Natural killer cell (primary cell): ENCODE measurements at regions not wholly inside any gene's neighbourhood (a gene's known extent, or its start where the extent isn't known, plus 50 kb on each side); places are given as distances from the start of the nearest gene placed in this dataset.

Experiments
- ATAC-seq, 3 donors: fragments of 150-1000 bp in 2 of 3; fragments of 200-7000 bp in 1 of 3; cut with Tn5 transposase; 1 replicate in 1 of 3; 2 replicates in 2 of 3; pipeline ENCODE4 v1.10.0; 2021; ENCODE audit warnings: mild to moderate bottlenecking in 2 of 3, moderate library complexity in 2 of 3
- DNase-seq, 2 donors: peaks; one replicate each; pipeline versions ENCODE4 v3.0.0 to v3.0.0-alpha.2; 2013 to 2021; ENCODE audit warnings: mixed read lengths in 1 of 2
- H3K27ac ChIP-seq: one replicate; pipeline ENCODE4 v1.5.1; 2013; ENCODE audit warnings: mild to moderate bottlenecking, low read length
- H3K27me3 ChIP-seq: one replicate; pipeline ENCODE4 v1.6.1; 2013; ENCODE audit warnings: low read length; ENCODE audit not compliant: control insufficient read depth, insufficient read depth
- H3K36me3 ChIP-seq: one replicate; pipeline ENCODE4 v1.6.1; 2013; ENCODE audit warnings: low read length; ENCODE audit not compliant: control insufficient read depth, insufficient read depth
- H3K4me1 ChIP-seq: one replicate; pipeline ENCODE4 v1.6.1; 2013; ENCODE audit warnings: low read length; ENCODE audit not compliant: control insufficient read depth, insufficient read depth
- H3K4me3 ChIP-seq: one replicate; pipeline ENCODE4 v1.5.1; 2013; ENCODE audit warnings: low read length
- H3K9me3 ChIP-seq: one replicate; pipeline ENCODE4 v1.6.1; 2013; ENCODE audit warnings: low read length; ENCODE audit not compliant: control insufficient read depth, insufficient read depth
- H3K27ac Mint-ChIP-seq, 2 donors: one replicate each; pipeline ENCODE4 v1.8.0; 2022; ENCODE audit warnings: mild to moderate bottlenecking in 2 of 2, mixed read lengths in 2 of 2, moderate library complexity in 1 of 2
- H3K27me3 Mint-ChIP-seq, 2 donors: one replicate each; pipeline ENCODE4 v1.8.0; 2022; ENCODE audit warnings: low read depth in 2 of 2, mixed read lengths in 2 of 2
- H3K36me3 Mint-ChIP-seq: one replicate; pipeline ENCODE4 v1.8.0; 2022; ENCODE audit warnings: mixed read lengths
- H3K4me1 Mint-ChIP-seq, 2 donors: one replicate each; pipeline ENCODE4 v1.8.0; 2022; ENCODE audit warnings: mixed read lengths in 2 of 2
- H3K4me3 Mint-ChIP-seq: one replicate; pipeline ENCODE4 v1.8.0; 2022; ENCODE audit warnings: mild to moderate bottlenecking, moderate library complexity, mixed read lengths
- H3K9me3 Mint-ChIP-seq, 2 donors: one replicate each; pipeline ENCODE4 v1.8.0; 2022; ENCODE audit warnings: mixed read lengths in 2 of 2
- WGBS: methylation state at CpG from one replicate; pipeline ENCODE4 v1.1.7; 2013; ENCODE audit warnings: missing lambda C conversion rate; ENCODE audit not compliant: insufficient coverage; 5-methylcytosine and 5-hydroxymethylcytosine counted together
- intact Hi-C: fragments of 100-400 bp; cut with micrococcal nuclease; formaldehyde crosslinking; loops from one replicate; pipeline ENCODE4 v1.14.2; 2022
- TF ChIP-seq, protein P1 (sequence below): fragments of 200-600 bp; IDR thresholded peaks from one replicate; pipeline ENCODE4 v1.8.0; 2022; ENCODE audit warnings: antibody characterized with exemption

DNA sequence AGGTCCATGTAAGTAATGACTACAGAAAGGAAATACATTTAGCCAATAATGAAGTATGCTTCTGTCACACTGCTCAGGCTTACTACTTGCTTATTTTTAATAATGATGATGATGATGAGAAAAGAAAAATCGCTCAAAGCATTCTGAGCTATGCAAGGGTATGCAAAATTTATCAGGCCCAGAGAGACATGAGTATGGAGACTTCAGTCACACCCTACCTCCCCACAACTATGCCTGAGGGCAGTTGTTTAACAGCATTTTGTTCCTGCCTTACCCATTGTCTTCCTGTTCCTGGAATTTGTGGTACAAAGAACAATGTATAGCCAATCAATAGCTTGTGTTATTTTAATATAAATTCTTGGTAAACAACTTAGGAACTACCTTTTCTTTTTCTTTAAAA, 232.6 kb upstream of the ZBED5 start:
- Mint-ChIP-seq H3K4me1 (no peaks in the 10 kb centered on the region), H3K27ac (no peak overlapping the region), H3K36me3 (no peaks in the 10 kb centered on the region), H3K4me3 (no peak overlapping the region), H3K9me3 (no peaks in the 10 kb centered on the region), H3K27me3 (peaks cover 3 to 21% of the 10 kb centered on the region in 2 donors)
- TF ChIP-seq, protein P1, sequence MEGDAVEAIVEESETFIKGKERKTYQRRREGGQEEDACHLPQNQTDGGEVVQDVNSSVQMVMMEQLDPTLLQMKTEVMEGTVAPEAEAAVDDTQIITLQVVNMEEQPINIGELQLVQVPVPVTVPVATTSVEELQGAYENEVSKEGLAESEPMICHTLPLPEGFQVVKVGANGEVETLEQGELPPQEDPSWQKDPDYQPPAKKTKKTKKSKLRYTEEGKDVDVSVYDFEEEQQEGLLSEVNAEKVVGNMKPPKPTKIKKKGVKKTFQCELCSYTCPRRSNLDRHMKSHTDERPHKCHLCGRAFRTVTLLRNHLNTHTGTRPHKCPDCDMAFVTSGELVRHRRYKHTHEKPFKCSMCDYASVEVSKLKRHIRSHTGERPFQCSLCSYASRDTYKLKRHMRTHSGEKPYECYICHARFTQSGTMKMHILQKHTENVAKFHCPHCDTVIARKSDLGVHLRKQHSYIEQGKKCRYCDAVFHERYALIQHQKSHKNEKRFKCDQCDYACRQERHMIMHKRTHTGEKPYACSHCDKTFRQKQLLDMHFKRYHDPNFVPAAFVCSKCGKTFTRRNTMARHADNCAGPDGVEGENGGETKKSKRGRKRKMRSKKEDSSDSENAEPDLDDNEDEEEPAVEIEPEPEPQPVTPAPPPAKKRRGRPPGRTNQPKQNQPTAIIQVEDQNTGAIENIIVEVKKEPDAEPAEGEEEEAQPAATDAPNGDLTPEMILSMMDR: no peak
- no peaks in the 10 kb centered on the region for H3K9me3 ChIP-seq
- intact Hi-C loops: no loop called here
- no peak overlapping the region for H3K27ac ChIP-seq
- no peaks in the 10 kb centered on the region for H3K27me3 ChIP-seq
- no peak for DNase-seq
- ATAC-seq: no peak
- no CpG with 5 or more reads among the region's 1 CpG for WGBS
- H3K4me3 ChIP-seq: no peak overlapping the region
- no peaks in the 10 kb centered on the region for H3K4me1 ChIP-seq
- no peaks in the 10 kb centered on the region for H3K36me3 ChIP-seq

DNA sequence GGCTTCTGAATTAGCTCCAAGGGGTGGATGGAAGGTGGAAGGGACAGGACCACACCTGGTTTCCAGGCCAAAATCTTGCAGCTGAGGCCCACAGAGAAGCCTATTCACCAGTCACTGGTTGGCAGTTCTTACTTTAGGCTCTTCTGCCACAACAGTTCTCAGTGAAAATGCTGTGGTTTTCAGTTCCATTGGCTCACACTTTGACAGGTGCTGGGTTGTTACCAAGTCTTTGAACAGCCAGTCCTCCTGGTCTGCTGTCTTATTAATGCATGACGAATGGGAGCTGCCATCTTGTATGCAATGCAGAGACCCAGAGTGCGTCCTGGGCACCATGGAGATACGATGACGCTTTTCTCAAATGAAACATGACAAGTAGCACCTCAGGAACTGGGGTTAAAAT, 232.0 kb upstream of the ZBED5 start:
- no peaks in the 10 kb centered on the region for H3K36me3 ChIP-seq
- Mint-ChIP-seq H3K27ac (no peak overlapping the region), H3K9me3 (no peaks in the 10 kb centered on the region), H3K27me3 (peaks cover 8 to 21% of the 10 kb centered on the region in 2 donors), H3K4me1 (no peaks in the 10 kb centered on the region), H3K4me3 (no peak overlapping the region), H3K36me3 (no peaks in the 10 kb centered on the region)
- H3K27ac ChIP-seq: no peak overlapping the region
- 94% methylated on average over 4 of the region's 4 CpGs for WGBS
- TF ChIP-seq, protein P1: no peak
- DNase-seq: no peak
- ATAC-seq: no peak
- H3K4me3 ChIP-seq: no peak overlapping the region
- no peaks in the 10 kb centered on the region for H3K9me3 ChIP-seq
- no peaks in the 10 kb centered on the region for H3K4me1 ChIP-seq
- H3K27me3 ChIP-seq: no peaks in the 10 kb centered on the region
- intact Hi-C loops: no loop called here

DNA sequence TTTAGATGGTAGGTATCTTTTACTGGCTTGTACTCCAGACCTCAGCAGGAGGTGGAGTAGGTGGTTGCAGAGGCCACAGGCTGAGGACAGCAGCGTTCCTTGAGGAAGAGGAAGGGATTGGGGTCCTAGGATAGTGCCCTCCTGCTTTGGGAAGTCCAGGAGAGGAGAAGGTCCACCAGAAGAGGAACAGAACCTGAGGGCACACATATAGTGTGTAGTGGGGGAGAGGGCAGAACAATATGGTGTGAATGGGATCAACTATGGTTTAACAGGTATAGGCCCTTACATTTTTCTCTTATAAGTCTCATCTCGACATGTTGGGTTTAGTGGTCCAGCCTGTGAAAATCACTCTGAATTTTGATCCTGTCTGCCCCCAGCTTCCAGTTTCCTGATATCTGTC, 229.1 kb upstream of the ZBED5 start:
- Histone ChIP-seq H3K36me3 (no peaks in the 10 kb centered on the region), H3K27ac (no peak overlapping the region), H3K27me3 (peaks cover 2% of the 10 kb centered on the region), H3K4me3 (no peak overlapping the region), H3K4me1 (no peaks in the 10 kb centered on the region), H3K9me3 (no peaks in the 10 kb centered on the region)
- DNase-seq (no peak), ATAC-seq (no peak)
- no peak overlapping the region for H3K27ac Mint-ChIP-seq
- H3K4me1 Mint-ChIP-seq: no peaks in the 10 kb centered on the region
- WGBS: 84% methylated on average over 2 of the region's 2 CpGs
- H3K4me3 Mint-ChIP-seq: no peak overlapping the region
- TF ChIP-seq, protein P1: no peak
- peaks cover 13 to 33% of the 10 kb centered on the region in 2 donors for H3K27me3 Mint-ChIP-seq
- H3K36me3 Mint-ChIP-seq: no peaks in the 10 kb centered on the region
- H3K9me3 Mint-ChIP-seq: no peaks in the 10 kb centered on the region
- intact Hi-C loops: no loop called here

- Mint-ChIP-seq H3K36me3 (no peaks in the 10 kb centered on the region), H3K27ac (no peak overlapping the region), H3K9me3 (no peaks in the 10 kb centered on the region), H3K4me1 (no peaks in the 10 kb centered on the region), H3K27me3 (peaks cover 15 to 29% of the 10 kb centered on the region in 2 donors), H3K4me3 (no peak overlapping the region)
- ATAC-seq (no peak), DNase-seq (no peak)
- intact Hi-C loops: no loop called here
- peaks cover 2% of the 10 kb centered on the region for H3K27me3 ChIP-seq
- no peaks in the 10 kb centered on the region for H3K36me3 ChIP-seq
- H3K9me3 ChIP-seq: no peaks in the 10 kb centered on the region
- no peaks in the 10 kb centered on the region for H3K4me1 ChIP-seq
- no peak overlapping the region for H3K4me3 ChIP-seq
- TF ChIP-seq, protein P1: no peak
- no peak overlapping the region for H3K27ac ChIP-seq
Observed at GRCh38 chr11:11085580-11085979, 227.7 kb upstream of the ZBED5 start.
